ENCODE measurements at regions not wholly inside any gene's neighbourhood (a gene's known extent, or its start where the extent isn't known, plus 50 kb on each side); places are given as distances from the start of the nearest gene placed in this dataset.

GRCh38 chr3:148297013-148297412, 400.7 kb upstream of the AGTR1 start:
- DNase-seq (ENCODE audit: low read depth): no peak

- DNase-seq (ENCODE audit: low read depth): no peak
Measured at GRCh38 chr3:148307443-148307843, 390.3 kb upstream of the AGTR1 start.

- DNase-seq (ENCODE audit: low read depth): peak; percentile 37
Measured at GRCh38 chr3:148309390-148310035, 388.2 kb upstream of the AGTR1 start.

- DNase-seq (ENCODE audit: low read depth): no peak
Measured at GRCh38 chr3:148315756-148316155, 381.9 kb upstream of the AGTR1 start.

GRCh38 chr3:148318240-148318639, 379.5 kb upstream of the AGTR1 start:
- DNase-seq (ENCODE audit: low read depth): no peak

GRCh38 chr3:148319161-148319915, 378.4 kb upstream of the AGTR1 start:
- DNase-seq (ENCODE audit: low read depth): peak; percentile 65

GRCh38 chr3:148319960-148320359, 377.7 kb upstream of the AGTR1 start:
- DNase-seq (ENCODE audit: low read depth): no peak

GRCh38 chr3:148329481-148330235, 368.0 kb upstream of the AGTR1 start:
- DNase-seq (ENCODE audit: low read depth): no peak

- no peak for DNase-seq (ENCODE audit: low read depth)
Measured at GRCh38 chr3:148330542-148330941, 367.2 kb upstream of the AGTR1 start.

GRCh38 chr3:148331081-148331846, 366.4 kb upstream of the AGTR1 start:
- no peak for DNase-seq (ENCODE audit: low read depth)

- DNase-seq (ENCODE audit: low read depth): no peak
Measured at GRCh38 chr3:148332509-148332908, 365.2 kb upstream of the AGTR1 start.

- DNase-seq (ENCODE audit: low read depth): no peak
Measured at GRCh38 chr3:148333091-148333490, 364.6 kb upstream of the AGTR1 start.

- no peak for DNase-seq (ENCODE audit: low read depth)
Measured at GRCh38 chr3:148335612-148336011, 362.1 kb upstream of the AGTR1 start.

GRCh38 chr3:148343416-148343815, 354.3 kb upstream of the AGTR1 start:
- no peak for DNase-seq (ENCODE audit: low read depth)

- DNase-seq (ENCODE audit: low read depth): no peak
Measured at GRCh38 chr3:148344521-148344920, 353.2 kb upstream of the AGTR1 start.

GRCh38 chr3:148360051-148360450, 337.7 kb upstream of the AGTR1 start:
- peak; percentile 45 for DNase-seq (ENCODE audit: low read depth)

GRCh38 chr3:148366743-148367410, 330.8 kb upstream of the AGTR1 start:
- DNase-seq (ENCODE audit: low read depth): peak; percentile 18

- no peak for DNase-seq (ENCODE audit: low read depth)
Measured at GRCh38 chr3:148367756-148368155, 329.9 kb upstream of the AGTR1 start.

- no peak for DNase-seq (ENCODE audit: low read depth)
Measured at GRCh38 chr3:148369381-148369780, 328.3 kb upstream of the AGTR1 start.

GRCh38 chr3:148372206-148372875, 325.4 kb upstream of the AGTR1 start:
- no peak for DNase-seq (ENCODE audit: low read depth)

GRCh38 chr3:148373961-148374360, 323.7 kb upstream of the AGTR1 start:
- DNase-seq (ENCODE audit: low read depth): no peak

All from stromal cell of bone marrow (primary cell).